ENCODE measurements at regions not wholly inside any gene's neighbourhood (a gene's known extent, or its start where the extent isn't known, plus 50 kb on each side); places are given as distances from the start of the nearest gene placed in this dataset.

DNA sequence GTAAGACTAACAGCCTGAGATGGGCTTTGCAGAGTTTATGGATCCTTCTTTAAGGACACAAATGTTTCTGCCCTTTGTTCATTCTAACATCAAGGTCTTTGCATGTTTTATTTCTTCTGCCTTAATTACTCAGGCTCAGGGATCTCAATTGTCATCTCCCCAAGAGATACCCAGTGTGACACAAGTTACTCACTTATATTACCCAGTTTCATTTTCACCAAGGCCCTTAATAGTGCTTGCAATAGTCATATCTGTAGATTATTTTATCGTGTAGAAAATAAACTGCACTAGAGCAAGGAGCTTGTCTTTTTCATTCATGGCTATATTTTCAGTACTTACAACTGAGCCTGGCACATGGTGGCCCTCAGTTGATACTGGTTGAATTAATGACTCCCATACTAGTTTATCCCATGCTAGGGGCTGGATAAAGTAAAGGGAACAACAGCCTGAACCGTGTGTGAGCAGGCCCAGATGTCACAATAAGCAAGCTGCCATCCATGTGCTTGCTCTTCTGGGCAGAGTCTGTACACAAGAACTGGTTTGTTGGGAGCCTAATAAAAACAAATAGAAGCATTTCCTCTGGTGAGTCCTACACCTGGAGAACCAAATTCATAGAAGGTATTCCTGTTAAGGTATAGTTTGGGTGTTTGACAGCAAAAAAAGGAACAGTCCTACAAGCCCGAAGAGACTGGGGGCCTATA, 112.5 kb upstream of the CD180 start:
- Histone ChIP-seq H3K9me3 (no peaks in the 10 kb centered on the region), H3K4me1 (no peaks in the 10 kb centered on the region), H3K4me3 (no peak overlapping the region), H3K27me3 (ENCODE audit: low read depth) (no peaks in the 10 kb centered on the region), H3K36me3 (replicated peaks) (no peaks in the 10 kb centered on the region)
- in situ Hi-C loops (cut with MboI; ENCODE audit: low sequenced_read_pairs): no loop called here
- DNase-seq (ENCODE audit: low spot score in 2 of 2): no peak

DNA sequence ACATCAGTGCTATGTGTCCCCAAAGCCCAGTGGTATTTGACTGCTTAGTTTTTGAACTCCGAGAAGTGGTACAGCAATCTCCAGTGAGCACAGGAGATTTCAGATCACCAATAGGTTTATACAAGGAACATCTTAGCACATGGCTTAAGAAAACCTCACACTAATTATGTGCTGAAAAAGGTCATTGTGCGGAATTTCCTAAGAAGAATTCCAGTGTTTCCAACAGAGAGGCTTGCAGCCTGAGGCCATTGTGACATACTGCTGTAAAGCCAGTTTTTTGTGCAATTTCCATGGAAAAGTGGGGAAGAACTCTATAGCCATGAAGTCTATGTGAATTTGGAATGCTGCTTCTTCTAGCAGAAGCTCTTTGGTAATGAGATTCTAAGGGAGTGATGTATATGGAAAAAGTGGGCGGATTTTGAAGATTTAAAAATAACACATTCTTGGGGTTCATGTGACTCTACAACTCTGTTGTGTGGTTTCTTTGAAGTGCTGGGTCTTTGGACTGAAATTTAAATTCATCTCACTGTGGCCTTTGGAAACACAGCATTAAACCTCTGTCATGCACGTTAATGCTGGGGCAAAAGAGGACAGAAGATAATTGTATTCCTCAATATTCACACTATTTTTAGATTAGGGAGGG, 110.5 kb upstream of the CD180 start:
- peak; percentile 13 to 39 for DNase-seq (ENCODE audit: low spot score in 2 of 2)
- Histone ChIP-seq H3K9me3 (no peaks in the 10 kb centered on the region), H3K4me3 (no peak overlapping the region), H3K36me3 (replicated peaks) (no peaks in the 10 kb centered on the region), H3K27me3 (ENCODE audit: low read depth) (no peaks in the 10 kb centered on the region), H3K4me1 (no peaks in the 10 kb centered on the region)
- in situ Hi-C loops (cut with MboI; ENCODE audit: low sequenced_read_pairs): no loop called here

DNA sequence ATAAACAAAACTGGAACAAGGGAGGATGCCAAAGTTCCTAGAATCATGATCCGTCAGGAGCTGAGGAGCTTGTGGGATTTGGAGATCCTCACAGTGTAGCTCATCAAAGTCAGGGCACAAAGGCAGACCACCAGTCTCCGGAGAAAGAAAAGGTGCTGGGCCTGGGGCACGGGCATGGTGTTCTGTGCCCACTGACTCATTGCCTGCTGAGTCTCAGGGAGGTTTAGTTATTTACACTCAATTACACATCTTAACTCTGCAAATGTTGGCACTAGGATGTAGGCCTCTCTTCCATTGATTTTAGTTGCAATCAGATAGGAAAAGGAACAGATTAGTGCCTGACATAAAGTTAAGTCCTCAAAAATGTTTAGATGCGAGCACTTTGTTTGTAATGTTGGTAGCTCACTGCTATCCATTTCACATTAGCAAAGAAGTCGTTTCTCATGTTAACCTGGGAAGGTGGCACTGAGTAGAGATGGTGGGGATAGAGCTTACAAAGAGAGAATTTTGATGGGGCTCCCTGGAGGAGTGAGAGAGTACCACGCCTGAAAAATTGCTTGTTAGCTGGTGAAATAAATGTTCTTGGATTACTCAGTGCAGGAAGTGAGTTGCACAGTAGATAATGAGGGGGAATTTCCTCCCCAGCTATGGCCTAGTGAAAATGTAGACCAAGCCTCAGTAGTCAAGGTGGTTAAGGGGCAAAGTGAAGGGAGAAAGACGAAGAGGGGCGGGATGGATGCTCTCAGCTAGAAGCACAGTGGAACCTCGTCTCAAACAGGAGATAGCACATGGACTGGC, 109.5 kb upstream of the CD180 start:
- H3K4me3 ChIP-seq: no peak overlapping the region
- no peaks in the 10 kb centered on the region for H3K36me3 ChIP-seq (replicated peaks)
- no peaks in the 10 kb centered on the region for H3K9me3 ChIP-seq
- no peak for DNase-seq (ENCODE audit: low spot score in 2 of 2)
- no peaks in the 10 kb centered on the region for H3K4me1 ChIP-seq
- H3K27me3 ChIP-seq (ENCODE audit: low read depth): no peaks in the 10 kb centered on the region
- in situ Hi-C loops (cut with MboI; ENCODE audit: low sequenced_read_pairs): no loop called here

DNA sequence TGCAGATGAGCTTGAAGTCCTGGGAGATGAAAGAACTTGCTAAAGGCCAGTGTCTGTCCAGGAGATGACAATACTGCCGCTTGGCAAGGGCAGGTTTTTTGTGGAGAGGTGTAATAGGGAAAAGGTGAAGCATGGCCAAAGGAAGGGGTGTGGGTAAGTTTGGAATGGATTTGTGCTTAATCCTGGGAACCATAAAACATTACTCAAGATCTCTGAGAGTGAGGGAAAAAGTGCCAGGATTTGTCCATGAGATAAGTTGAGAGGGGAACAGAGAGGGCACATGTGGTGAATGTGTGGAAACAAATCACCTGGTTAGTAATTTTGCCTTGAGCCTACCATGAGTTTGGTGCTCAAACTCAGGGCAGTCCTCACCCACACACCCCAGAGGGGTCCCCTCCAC, 108.8 kb upstream of the CD180 start:
- no peaks in the 10 kb centered on the region for H3K36me3 ChIP-seq (replicated peaks)
- H3K4me3 ChIP-seq: no peak overlapping the region
- in situ Hi-C loops (cut with MboI; ENCODE audit: low sequenced_read_pairs): no loop called here
- H3K4me1 ChIP-seq: no peaks in the 10 kb centered on the region
- no peaks in the 10 kb centered on the region for H3K27me3 ChIP-seq (ENCODE audit: low read depth)
- H3K9me3 ChIP-seq: no peaks in the 10 kb centered on the region
- DNase-seq (ENCODE audit: low spot score in 2 of 2): no peak

DNA sequence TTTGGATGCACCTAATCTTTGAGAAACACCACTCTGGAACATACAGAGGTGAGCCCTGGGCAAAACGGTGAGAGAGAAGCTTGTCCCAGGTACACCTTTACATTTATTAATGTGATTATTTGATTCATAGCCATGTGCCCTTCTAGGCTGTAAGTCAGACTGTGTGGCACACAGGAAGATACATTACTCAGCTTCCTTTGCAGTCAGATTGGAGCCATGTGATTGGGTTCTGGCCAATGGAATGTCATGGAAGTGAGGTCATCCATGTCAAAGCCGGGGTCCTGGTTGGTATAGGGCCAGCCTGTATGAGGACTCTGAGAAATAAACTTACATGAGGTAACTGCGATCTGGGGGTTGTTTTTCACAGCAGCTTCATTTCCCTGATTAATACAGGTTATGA, 106.8 kb upstream of the CD180 start:
- no peaks in the 10 kb centered on the region for H3K36me3 ChIP-seq (replicated peaks)
- no peak for DNase-seq (ENCODE audit: low spot score in 2 of 2)

DNA sequence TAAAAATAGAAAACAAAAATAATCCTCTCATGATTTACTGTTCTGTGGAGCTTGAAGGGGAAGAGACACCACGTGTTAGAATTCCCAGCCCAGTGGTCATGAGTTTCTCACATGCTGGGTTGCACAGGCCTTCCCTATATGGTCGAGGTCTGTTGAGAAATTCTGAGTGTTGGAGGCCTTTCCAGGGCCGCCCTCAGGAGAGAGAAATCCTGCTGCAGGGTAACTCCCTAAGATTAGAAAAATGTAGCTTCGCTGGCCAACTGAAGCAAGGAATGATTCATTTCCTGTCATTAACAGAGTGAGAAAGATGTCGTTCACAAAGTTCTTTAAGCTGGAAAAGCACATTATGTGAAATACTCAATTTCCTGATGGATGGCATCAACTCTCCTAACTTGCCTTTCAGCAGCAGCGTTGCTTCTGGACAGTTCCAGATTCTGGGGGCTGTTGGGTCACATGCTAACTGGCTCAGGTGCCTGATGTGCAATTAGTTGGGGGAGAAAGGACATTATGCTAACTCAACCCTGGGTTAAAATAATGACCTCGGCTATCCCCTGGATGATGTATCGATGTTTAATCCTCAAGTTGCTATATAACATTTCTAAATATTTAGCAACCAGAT, 104.8 kb upstream of the CD180 start:
- Histone ChIP-seq H3K36me3 (replicated peaks) (no peaks in the 10 kb centered on the region), H3K4me1 (no peaks in the 10 kb centered on the region), H3K4me3 (no peak overlapping the region), H3K9me3 (no peaks in the 10 kb centered on the region), H3K27me3 (ENCODE audit: low read depth) (no peaks in the 10 kb centered on the region)
- no peak for DNase-seq (ENCODE audit: low spot score in 2 of 2)
- in situ Hi-C loops (cut with MboI; ENCODE audit: low sequenced_read_pairs): no loop called here

More for the DNA sequence above, 106.8 kb upstream of the CD180 start:
- Histone ChIP-seq H3K4me1 (no peaks in the 10 kb centered on the region), H3K9me3 (no peaks in the 10 kb centered on the region), H3K27me3 (ENCODE audit: low read depth) (no peaks in the 10 kb centered on the region), H3K4me3 (no peak overlapping the region)
- in situ Hi-C loops (cut with MboI; ENCODE audit: low sequenced_read_pairs): no loop called here

DNA sequence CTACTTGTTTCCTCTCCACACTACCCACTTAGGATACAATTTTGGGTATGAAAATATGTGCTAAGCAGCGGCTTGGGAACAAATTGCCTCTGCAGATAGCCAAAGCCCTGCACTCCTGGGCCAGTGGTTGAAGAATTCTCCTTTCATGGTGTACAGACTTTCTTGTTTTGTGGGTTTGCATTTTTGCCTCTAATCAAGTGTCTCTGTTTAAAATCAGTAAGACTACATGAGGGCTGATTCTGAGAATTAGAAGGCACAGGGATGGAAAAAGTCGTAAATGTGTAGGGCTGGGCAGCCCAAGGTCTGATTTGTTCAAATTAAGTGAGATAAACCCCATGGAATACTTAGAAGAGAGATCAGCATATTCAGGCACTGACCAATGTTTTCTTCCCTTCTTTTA, 103.7 kb upstream of the CD180 start:
- no peaks in the 10 kb centered on the region for H3K27me3 ChIP-seq (ENCODE audit: low read depth)
- no peaks in the 10 kb centered on the region for H3K9me3 ChIP-seq
- no peaks in the 10 kb centered on the region for H3K36me3 ChIP-seq (replicated peaks)
- no peaks in the 10 kb centered on the region for H3K4me1 ChIP-seq
- no peak overlapping the region for H3K4me3 ChIP-seq
- DNase-seq (ENCODE audit: low spot score in 2 of 2): no peak
- in situ Hi-C loops (cut with MboI; ENCODE audit: low sequenced_read_pairs): no loop called here

DNA sequence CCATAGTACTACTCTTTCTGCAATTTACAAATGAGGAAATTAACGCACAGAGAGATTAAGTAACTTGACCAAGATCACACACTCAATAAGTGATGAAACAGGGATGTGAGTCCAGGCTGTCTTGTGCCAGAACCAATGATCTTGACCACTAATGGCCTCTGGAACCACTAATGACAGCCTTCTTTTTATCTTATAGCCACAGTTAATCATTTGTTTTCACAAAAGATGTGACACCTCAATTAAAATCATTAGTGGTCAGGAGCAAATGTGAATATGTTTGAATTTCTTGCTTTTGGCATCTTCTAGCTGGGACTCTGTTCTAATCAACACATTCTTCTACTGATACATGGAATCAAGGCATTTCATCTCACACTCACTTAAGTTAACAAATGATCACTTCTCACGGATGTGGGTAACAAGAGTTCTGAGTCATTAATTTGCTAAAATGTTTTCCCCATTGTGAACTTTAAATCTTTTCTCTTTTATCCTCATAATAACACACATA, 102.7 kb upstream of the CD180 start:
- H3K4me3 ChIP-seq: no peak overlapping the region
- H3K36me3 ChIP-seq (replicated peaks): no peaks in the 10 kb centered on the region
- no peak for DNase-seq (ENCODE audit: low spot score in 2 of 2)
- in situ Hi-C loops (cut with MboI; ENCODE audit: low sequenced_read_pairs): no loop called here
- no peaks in the 10 kb centered on the region for H3K27me3 ChIP-seq (ENCODE audit: low read depth)
- no peaks in the 10 kb centered on the region for H3K4me1 ChIP-seq
- no peaks in the 10 kb centered on the region for H3K9me3 ChIP-seq

DNA sequence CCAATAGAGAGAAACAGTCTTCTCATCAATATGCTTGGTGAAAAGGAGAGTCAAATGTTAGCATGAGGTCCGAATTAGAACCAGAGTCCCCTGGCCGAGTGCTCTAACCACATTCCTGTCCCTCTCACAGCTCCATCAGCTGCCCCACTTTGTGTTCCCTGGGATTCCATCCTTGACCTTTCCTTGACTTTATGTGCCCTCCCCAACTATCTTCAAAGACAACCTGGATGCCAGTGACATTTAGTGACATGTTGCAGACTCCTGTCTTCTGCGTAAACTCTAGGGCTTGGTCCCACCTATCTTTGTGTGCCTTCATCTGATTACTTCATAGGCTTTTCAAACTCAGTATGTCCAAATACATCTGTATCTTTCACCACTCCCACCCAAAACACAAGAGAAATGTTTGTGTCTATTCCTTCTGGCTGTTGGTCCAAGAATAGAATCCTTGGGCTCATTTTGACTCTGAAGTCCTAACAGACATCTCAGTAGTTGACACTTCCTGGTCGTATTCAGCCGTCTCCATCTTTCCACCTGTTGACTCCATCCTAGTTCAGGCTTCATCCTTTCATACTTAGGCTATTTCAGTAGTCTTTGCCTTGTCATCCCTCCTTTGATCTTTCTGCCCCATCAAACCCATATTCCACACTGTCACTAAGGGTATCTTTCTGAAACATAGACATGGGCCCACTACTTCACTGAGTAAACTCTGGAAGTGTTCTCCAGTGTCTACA, 101.4 kb upstream of the CD180 start:
- in situ Hi-C loops (cut with MboI; ENCODE audit: low sequenced_read_pairs): no loop called here
- no peak overlapping the region for H3K4me3 ChIP-seq
- H3K4me1 ChIP-seq: peaks cover 12% of the 10 kb centered on the region
- H3K36me3 ChIP-seq (replicated peaks): no peaks in the 10 kb centered on the region
- no peak for DNase-seq (ENCODE audit: low spot score in 2 of 2)
- no peaks in the 10 kb centered on the region for H3K27me3 ChIP-seq (ENCODE audit: low read depth)
- no peaks in the 10 kb centered on the region for H3K9me3 ChIP-seq

DNA sequence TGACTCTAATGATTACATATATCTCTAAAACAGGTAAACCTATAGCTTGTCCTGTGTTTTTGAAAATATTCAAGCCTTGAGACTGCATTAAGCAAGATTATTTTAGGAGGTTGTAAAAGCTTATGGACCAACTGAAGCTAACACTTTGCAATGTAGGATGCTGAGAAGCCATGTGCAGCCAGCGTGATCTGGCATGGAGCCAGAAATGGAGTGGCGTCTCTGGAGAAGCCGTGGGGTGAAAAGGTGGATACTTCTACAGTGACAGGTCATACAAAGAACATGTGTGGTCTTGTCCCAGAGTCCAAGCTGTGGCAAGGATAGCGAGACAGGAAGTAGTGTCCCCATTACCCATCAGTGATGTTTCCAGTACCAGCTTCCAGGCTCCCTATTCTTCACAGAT, 100.8 kb upstream of the CD180 start:
- no peak for DNase-seq (ENCODE audit: low spot score in 2 of 2)
- Histone ChIP-seq H3K4me1 (peaks cover 16% of the 10 kb centered on the region), H3K36me3 (replicated peaks) (no peaks in the 10 kb centered on the region), H3K9me3 (no peaks in the 10 kb centered on the region), H3K27me3 (ENCODE audit: low read depth) (no peaks in the 10 kb centered on the region), H3K4me3 (no peak overlapping the region)
- in situ Hi-C loops (cut with MboI; ENCODE audit: low sequenced_read_pairs): no loop called here

DNA sequence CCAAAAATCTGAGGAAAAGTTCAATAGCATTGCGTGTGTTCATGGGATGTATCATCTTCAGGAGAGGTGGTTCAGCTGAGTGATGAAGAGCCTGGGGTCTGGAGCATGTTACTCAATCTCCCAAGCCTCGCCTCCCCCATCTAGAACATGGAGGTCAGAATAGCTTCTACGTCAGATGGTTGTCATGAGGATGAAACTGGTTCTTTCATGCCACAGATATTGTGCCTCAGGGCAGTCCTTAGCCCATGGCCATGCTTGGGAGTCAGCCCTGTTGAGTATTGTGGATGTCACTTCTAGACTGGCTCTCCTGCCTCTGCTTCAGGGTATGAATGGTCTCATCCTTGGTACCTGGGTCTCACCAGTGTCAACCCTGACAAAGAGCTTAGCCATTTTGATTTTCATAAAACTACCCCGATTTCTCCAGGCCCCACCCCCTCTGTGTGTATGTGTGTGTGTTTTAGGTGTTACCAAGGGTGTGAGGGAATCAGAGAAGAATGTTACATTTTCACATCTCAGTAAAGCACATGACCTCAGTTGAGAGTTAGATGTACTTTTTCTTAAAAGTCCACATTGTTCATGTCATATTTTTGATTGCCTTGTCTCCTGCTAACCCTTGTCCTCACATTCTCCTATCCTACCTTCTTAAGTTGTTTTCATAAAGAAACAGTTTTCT, 97.8 kb upstream of the CD180 start:
- in situ Hi-C loops (cut with MboI; ENCODE audit: low sequenced_read_pairs): no loop called here
- DNase-seq (ENCODE audit: low spot score in 2 of 2): no peak
- H3K27me3 ChIP-seq (ENCODE audit: low read depth): no peaks in the 10 kb centered on the region
- H3K9me3 ChIP-seq: no peaks in the 10 kb centered on the region
- peaks cover 16% of the 10 kb centered on the region for H3K4me1 ChIP-seq
- H3K4me3 ChIP-seq: no peak overlapping the region
- H3K36me3 ChIP-seq (replicated peaks): no peaks in the 10 kb centered on the region

DNA sequence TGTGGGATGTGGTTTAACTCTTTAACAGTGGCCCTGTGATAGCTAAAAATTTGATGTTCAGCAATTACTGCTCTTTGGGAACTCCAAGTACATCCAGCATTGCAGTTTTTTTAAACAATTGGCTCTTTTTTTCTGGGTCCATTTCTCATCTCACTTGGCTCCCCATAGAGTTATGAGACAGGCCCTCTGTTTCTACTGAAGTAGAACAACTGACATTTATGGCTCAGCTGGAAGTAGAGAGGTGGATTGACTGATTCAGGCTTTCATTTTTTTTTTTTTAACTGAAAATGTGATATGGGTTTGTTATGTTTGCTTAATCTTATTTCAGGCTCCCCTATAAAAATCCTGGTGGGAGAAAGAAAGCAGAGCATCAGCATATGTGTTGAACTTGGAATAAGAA, 96.6 kb upstream of the CD180 start:
- Histone ChIP-seq H3K27me3 (ENCODE audit: low read depth) (no peaks in the 10 kb centered on the region), H3K4me1 (peaks cover 16% of the 10 kb centered on the region), H3K36me3 (replicated peaks) (no peaks in the 10 kb centered on the region), H3K4me3 (no peak overlapping the region), H3K9me3 (no peaks in the 10 kb centered on the region)
- no peak for DNase-seq (ENCODE audit: low spot score in 2 of 2)
- in situ Hi-C loops (cut with MboI; ENCODE audit: low sequenced_read_pairs): no loop called here

Measured in HAP-1 (cell line).